ENCODE measurements at regions not wholly inside any gene's neighbourhood (a gene's known extent, or its start where the extent isn't known, plus 50 kb on each side); places are given as distances from the start of the nearest gene placed in this dataset.

- no peak overlapping the region for H3K4me2 ChIP-seq (ENCODE audit: low read depth, low read length)
- BruUV-seq (replicated peaks): no TSS peak
Observed at GRCh38 chr2:67229706-67230105, 167.4 kb upstream of the ETAA1 start.

More at GRCh38 chr2:67229706-67230105, 167.4 kb upstream of the ETAA1 start:
- no peak overlapping the region for H4K8ac ChIP-seq (ENCODE audit: low read depth in 2 of 2, low read length in 2 of 2)
- H2BK15ac ChIP-seq (ENCODE audit: low read depth, low read length): no peak overlapping the region; the same call in 2 of the 3 replicates
- no peak overlapping the region for H3K23ac ChIP-seq (ENCODE audit: low read depth, low read length)
- no peaks in the 10 kb centered on the region for H3K79me1 ChIP-seq (ENCODE audit: low read depth in 1 of 2, low read length in 2 of 2)
- CTCF ChIA-PET: no interaction called here
- no peak overlapping the region for H2BK120ac ChIP-seq (ENCODE audit: low read depth, low read length)
- H3K18ac ChIP-seq (ENCODE audit: low read depth, low read length): no peak overlapping the region
- no peak overlapping the region for H2BK5ac ChIP-seq (ENCODE audit: low read depth, low read length, poor library complexity, severe bottlenecking)
- no peak overlapping the region for H3K27ac ChIP-seq (ENCODE audit: insufficient read depth, low read length)
- no peak overlapping the region for H3K56ac ChIP-seq (ENCODE audit: extremely low read depth, insufficient read depth, low read length)
- H3K9me1 ChIP-seq (ENCODE audit: insufficient read depth, low read length): no peaks in the 10 kb centered on the region
- no peaks in the 10 kb centered on the region for H4K20me1 ChIP-seq (ENCODE audit: insufficient read depth, low read length)
- H4K91ac ChIP-seq (ENCODE audit: insufficient read depth, low read depth, low read length): no peak overlapping the region
- no peak overlapping the region for H3K4ac ChIP-seq (ENCODE audit: low read depth, low read length)
- in situ Hi-C loops (cut with MboI; ENCODE audit: low sequenced_read_pairs) (loop anchor here (10.0 to 25.0 kb wide), 3 partner anchors 408 to 795 kb away; no protein-coding TSS in a partner anchor), dilution Hi-C loops (cut with HindIII; ENCODE audit: low sequenced_read_pairs, unreplicated experiment) (no loop called here), intact Hi-C loops (cut with micrococcal nuclease) (no loop called here)
- H3K14ac ChIP-seq (replicated peaks; ENCODE audit: low read depth, low read length): no peak overlapping the region
- no peak for ATAC-seq (ENCODE audit: low read depth)
- TF ChIP-seq MAZ (IDR thresholded peaks at IDR 0.05; ENCODE audit: borderline replicate concordance, low read depth, low read length) (no peak), USF2 (IDR thresholded peaks at IDR 0.05; ENCODE audit: low read depth, low read length) (no peak), FOS (IDR thresholded peaks at IDR 0.05; ENCODE audit: low read depth, low read length) (no peak), RAD21 (IDR thresholded peaks at IDR 0.05; ENCODE audit: low read length) (no peak), MAFK (IDR thresholded peaks at IDR 0.05; ENCODE audit: low read depth, low read length) (no peak), CHD1 (IDR thresholded peaks at IDR 0.05; ENCODE audit: low read depth, low read length) (no peak), POLR2A (IDR thresholded peaks at IDR 0.05; ENCODE audit: low read depth, low read length) (no peak), BHLHE40 (IDR thresholded peaks at IDR 0.05; ENCODE audit: low read depth, low read length) (no peak), CTCF (conservative IDR thresholded peaks at IDR 0.05; ENCODE audit: low read depth, low read length) (no peak), CEBPB (IDR thresholded peaks at IDR 0.05; ENCODE audit: low read depth, low read length) (no peak), ELK1 (IDR thresholded peaks at IDR 0.05; ENCODE audit: borderline replicate concordance, low read depth, low read length) (no peak), SMC3 (IDR thresholded peaks at IDR 0.05; ENCODE audit: low read depth, low read length) (no peak), RCOR1 (IDR thresholded peaks at IDR 0.05; ENCODE audit: insufficient replicate concordance, low read length) (no peak), NFE2L2 (IDR thresholded peaks at IDR 0.05; ENCODE audit: low read depth, low read length) (no peak)
- no peaks in the 10 kb centered on the region for H3K27me3 ChIP-seq (ENCODE audit: control insufficient read depth, insufficient read depth, low read length)
- H3K9me3 ChIP-seq (ENCODE audit: control insufficient read depth, insufficient read depth, low read length): peaks cover 1% of the 10 kb centered on the region; the same call in 1 of the 2 replicates
- no peaks in the 10 kb centered on the region for H3K4me1 ChIP-seq (ENCODE audit: control insufficient read depth, insufficient read depth, low read length)
- no peaks in the 10 kb centered on the region for H3K36me3 ChIP-seq (ENCODE audit: control insufficient read depth, insufficient read depth, low read length)
- H2BK20ac ChIP-seq (ENCODE audit: low read depth, low read length): no peak overlapping the region
- no peak overlapping the region for H2AFZ ChIP-seq (replicated peaks; ENCODE audit: low read length, poor library complexity)
- POLR2A ChIA-PET (ENCODE audit: unreplicated experiment): no interaction called here
- DNase-seq: no peak
- no peak overlapping the region for H3K9ac ChIP-seq (ENCODE audit: low read depth, low read length)
- no peak overlapping the region for H2AK9ac ChIP-seq (replicated peaks; ENCODE audit: low read depth, low read length, poor library complexity)
- no peak overlapping the region for H3K4me3 ChIP-seq (ENCODE audit: insufficient read depth, low read depth, low read length)
- no peak overlapping the region for H2AK5ac ChIP-seq (ENCODE audit: low read depth, low read length)
- no peak overlapping the region for H4K5ac ChIP-seq (ENCODE audit: low read depth, low read length)

Data from IMR-90 (cell line).